GM12878 (cell line): ENCODE measurements at regions not wholly inside any gene's neighbourhood (a gene's known extent, or its start where the extent isn't known, plus 50 kb on each side); places are given as distances from the start of the nearest gene placed in this dataset.

Experiments
- CBX5 ChIP-seq: sonication (generic); IDR thresholded peaks from 2 replicates; pipeline ENCODE4 v1.6.1; 2016; ENCODE audit warnings: low read depth, moderate library complexity, mild to moderate bottlenecking, inconsistent platforms
- MYC ChIP-seq: IDR thresholded peaks from 2 replicates; pipeline ENCODE4 v1.6.1; 2011; ENCODE audit warnings: mild to moderate bottlenecking, low read length, moderate library complexity, inconsistent platforms; ENCODE audit not compliant: insufficient read depth, insufficient replicate concordance, insufficient read length, severe bottlenecking
- POLR2A ChIP-seq: IDR thresholded peaks from 2 replicates; pipeline ENCODE4 v1.6.1; 2011; ENCODE audit warnings: low read depth, mild to moderate bottlenecking, low read length
- TF ChIP-seq, protein P1 (sequence below), 3 experiments: IDR thresholded peaks in 2 of 3; conservative IDR thresholded peaks in 1 of 3; 2 replicates each; pipeline ENCODE4 v1.5.1; 2011; ENCODE audit warnings: low read depth in 3 of 3, low read length in 3 of 3, mild to moderate bottlenecking in 3 of 3, control low read depth in 2 of 3, moderate library complexity in 2 of 3, inconsistent platforms in 1 of 3, mixed read lengths in 1 of 3; ENCODE audit not compliant: control insufficient read depth in 2 of 3, insufficient read depth in 1 of 3; ENCODE audit errors: extremely low read depth in 1 of 3

DNA sequence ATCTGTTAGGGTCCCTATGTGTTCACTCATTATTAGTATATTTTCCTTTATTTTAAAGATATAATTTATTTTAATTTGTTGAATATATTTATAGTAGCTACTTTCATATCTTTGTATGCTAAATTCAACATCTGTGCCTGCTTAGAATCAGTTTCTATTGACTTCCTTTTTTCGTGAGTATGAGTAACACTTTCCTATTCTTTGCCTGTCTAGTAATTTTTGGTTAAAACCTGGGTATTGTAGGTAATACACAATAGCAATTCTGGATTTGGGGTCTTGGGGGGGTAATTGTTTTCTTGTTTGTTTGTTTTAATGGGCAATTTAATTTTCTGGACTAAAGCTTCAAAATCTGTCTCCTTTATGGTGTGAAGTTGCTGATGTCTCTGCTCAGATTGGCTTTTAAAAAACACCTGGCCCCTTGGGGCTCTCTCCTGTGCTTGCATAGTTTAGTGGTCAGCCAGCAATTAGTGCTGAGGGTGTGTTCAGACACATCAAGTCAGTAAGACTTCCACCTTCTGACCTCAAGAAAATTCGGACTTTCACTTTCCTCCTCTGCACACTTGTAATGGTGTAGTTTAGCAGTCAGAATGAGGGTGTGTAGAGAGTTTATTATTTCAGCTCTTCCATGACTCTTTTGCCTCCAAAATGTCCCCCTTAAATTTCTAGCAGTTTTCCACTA lies 124.4 kb upstream of the MAP1B start:
- TF ChIP-seq MYC (no peak), CBX5 (no peak), POLR2A (no peak)
- TF ChIP-seq, protein P1, sequence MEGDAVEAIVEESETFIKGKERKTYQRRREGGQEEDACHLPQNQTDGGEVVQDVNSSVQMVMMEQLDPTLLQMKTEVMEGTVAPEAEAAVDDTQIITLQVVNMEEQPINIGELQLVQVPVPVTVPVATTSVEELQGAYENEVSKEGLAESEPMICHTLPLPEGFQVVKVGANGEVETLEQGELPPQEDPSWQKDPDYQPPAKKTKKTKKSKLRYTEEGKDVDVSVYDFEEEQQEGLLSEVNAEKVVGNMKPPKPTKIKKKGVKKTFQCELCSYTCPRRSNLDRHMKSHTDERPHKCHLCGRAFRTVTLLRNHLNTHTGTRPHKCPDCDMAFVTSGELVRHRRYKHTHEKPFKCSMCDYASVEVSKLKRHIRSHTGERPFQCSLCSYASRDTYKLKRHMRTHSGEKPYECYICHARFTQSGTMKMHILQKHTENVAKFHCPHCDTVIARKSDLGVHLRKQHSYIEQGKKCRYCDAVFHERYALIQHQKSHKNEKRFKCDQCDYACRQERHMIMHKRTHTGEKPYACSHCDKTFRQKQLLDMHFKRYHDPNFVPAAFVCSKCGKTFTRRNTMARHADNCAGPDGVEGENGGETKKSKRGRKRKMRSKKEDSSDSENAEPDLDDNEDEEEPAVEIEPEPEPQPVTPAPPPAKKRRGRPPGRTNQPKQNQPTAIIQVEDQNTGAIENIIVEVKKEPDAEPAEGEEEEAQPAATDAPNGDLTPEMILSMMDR (IDR thresholded peaks at IDR 0.05 in 2 of 3, conservative IDR thresholded peaks at IDR 0.05 in 1 of 3; ENCODE audit: control insufficient read depth in 2 of 3, extremely low read depth in 1 of 3, insufficient read depth in 1 of 3, low read depth in 3 of 3, low read length in 3 of 3): no peak
